Endodermal cell (in vitro differentiated cells): ENCODE measurements at regions not wholly inside any gene's neighbourhood (a gene's known extent, or its start where the extent isn't known, plus 50 kb on each side); places are given as distances from the start of the nearest gene placed in this dataset.

ENCODE experiments used
- DNase-seq: peaks from one replicate; pipeline ENCODE4 v3.0.0-alpha.2; 2017
- H3K27ac ChIP-seq: 2 replicates; pipeline ENCODE4 v1.5.1; 2013; ENCODE audit warnings: mild to moderate bottlenecking, low read depth, low read length, moderate library complexity
- H3K27me3 ChIP-seq: 2 replicates; pipeline ENCODE4 v1.6.1; 2013; ENCODE audit warnings: mild to moderate bottlenecking, low read length, moderate library complexity; ENCODE audit not compliant: insufficient read depth, control insufficient read depth, poor library complexity, severe bottlenecking
- H3K36me3 ChIP-seq: 2 replicates; pipeline ENCODE4 v1.7.0; 2013; ENCODE audit warnings: mild to moderate bottlenecking, low read length, moderate library complexity; ENCODE audit not compliant: control insufficient read depth, insufficient read depth
- H3K4me1 ChIP-seq: one replicate; pipeline ENCODE4 v1.7.0; 2013; ENCODE audit warnings: low read length; ENCODE audit not compliant: control insufficient read depth, insufficient read depth
- H3K4me3 ChIP-seq: 2 replicates; pipeline ENCODE4 v1.5.1; 2013; ENCODE audit warnings: mild to moderate bottlenecking, low read length, moderate library complexity
- H3K9ac ChIP-seq: 2 replicates; pipeline ENCODE4 v1.6.1; 2013; ENCODE audit warnings: mild to moderate bottlenecking, low read length, moderate library complexity; ENCODE audit not compliant: poor library complexity, severe bottlenecking; ENCODE audit errors: extremely low read depth
- H3K9me3 ChIP-seq: 2 replicates; pipeline ENCODE4 v1.6.1; 2013; ENCODE audit warnings: mild to moderate bottlenecking, low read length, moderate library complexity; ENCODE audit not compliant: control insufficient read depth
- H3K27ac Mint-ChIP-seq: 2 replicates; pipeline ENCODE4 v1.8.0; 2020; ENCODE audit warnings: mixed read lengths
- H3K27me3 Mint-ChIP-seq: 2 replicates; pipeline ENCODE4 v1.8.0; 2021; ENCODE audit warnings: mild to moderate bottlenecking, mixed read lengths; ENCODE audit not compliant: insufficient read depth
- H3K36me3 Mint-ChIP-seq: 2 replicates; pipeline ENCODE4 v1.8.0; 2020; ENCODE audit warnings: low read depth, mixed read lengths
- H3K4me1 Mint-ChIP-seq: 2 replicates; pipeline ENCODE4 v1.8.0; 2020; ENCODE audit warnings: mixed read lengths
- H3K4me3 Mint-ChIP-seq: 2 replicates; pipeline ENCODE4 v1.8.0; 2020; ENCODE audit warnings: mild to moderate bottlenecking, moderate library complexity, mixed read lengths
- H3K9me3 Mint-ChIP-seq: 2 replicates; pipeline ENCODE4 v1.8.0; 2020; ENCODE audit warnings: mild to moderate bottlenecking, mixed read lengths
- WGBS, 2 experiments: methylation state at CpG; one replicate each; pipeline versions ENCODE4 v1.1.5 to v1.1.7; 2013; ENCODE audit warnings: missing lambda C conversion rate in 2 of 2, mixed read lengths in 1 of 2; ENCODE audit not compliant: insufficient coverage in 1 of 2, insufficient read length in 1 of 2; 5-methylcytosine and 5-hydroxymethylcytosine counted together
- TF ChIP-seq, protein P1 (sequence below): fragments of 200-600 bp; sonication (generic); conservative IDR thresholded peaks from 2 replicates; pipeline ENCODE4 v1.5.0; 2021; ENCODE audit warnings: antibody characterized with exemption, mild to moderate bottlenecking

DNA sequence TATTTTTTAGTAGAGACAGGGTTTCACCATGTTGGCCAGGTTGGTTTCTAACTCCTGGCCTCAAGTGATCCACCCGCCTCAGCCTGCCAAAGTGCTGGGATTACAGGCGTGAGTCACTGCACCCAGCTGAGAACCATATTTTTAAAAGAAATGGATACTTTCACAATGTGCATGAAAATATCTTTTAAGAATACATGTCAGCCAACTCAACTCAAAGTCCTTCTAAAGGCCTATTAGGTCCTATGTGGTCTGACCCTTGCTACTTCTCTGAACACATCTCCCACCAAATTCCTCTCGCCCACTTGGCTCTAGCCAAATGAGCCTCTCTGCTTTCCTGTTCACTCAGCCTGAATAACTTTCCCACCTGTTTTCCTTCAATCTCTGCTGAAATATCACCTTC lies 119.6 kb downstream of the MTX2 start:
- TF ChIP-seq, protein P1, sequence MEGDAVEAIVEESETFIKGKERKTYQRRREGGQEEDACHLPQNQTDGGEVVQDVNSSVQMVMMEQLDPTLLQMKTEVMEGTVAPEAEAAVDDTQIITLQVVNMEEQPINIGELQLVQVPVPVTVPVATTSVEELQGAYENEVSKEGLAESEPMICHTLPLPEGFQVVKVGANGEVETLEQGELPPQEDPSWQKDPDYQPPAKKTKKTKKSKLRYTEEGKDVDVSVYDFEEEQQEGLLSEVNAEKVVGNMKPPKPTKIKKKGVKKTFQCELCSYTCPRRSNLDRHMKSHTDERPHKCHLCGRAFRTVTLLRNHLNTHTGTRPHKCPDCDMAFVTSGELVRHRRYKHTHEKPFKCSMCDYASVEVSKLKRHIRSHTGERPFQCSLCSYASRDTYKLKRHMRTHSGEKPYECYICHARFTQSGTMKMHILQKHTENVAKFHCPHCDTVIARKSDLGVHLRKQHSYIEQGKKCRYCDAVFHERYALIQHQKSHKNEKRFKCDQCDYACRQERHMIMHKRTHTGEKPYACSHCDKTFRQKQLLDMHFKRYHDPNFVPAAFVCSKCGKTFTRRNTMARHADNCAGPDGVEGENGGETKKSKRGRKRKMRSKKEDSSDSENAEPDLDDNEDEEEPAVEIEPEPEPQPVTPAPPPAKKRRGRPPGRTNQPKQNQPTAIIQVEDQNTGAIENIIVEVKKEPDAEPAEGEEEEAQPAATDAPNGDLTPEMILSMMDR, result no peak
- H3K9me3 Mint-ChIP-seq, result no peaks in the 10 kb centered on the region
- no peak for DNase-seq
- Histone ChIP-seq H3K4me1 (peaks cover 4% of the 10 kb centered on the region), H3K27me3 (no peaks in the 10 kb centered on the region), H3K27ac (no peak overlapping the region), H3K4me3 (no peak overlapping the region), H3K9me3 (no peaks in the 10 kb centered on the region), H3K9ac (no peak overlapping the region), H3K36me3 (no peaks in the 10 kb centered on the region)
- H3K27ac Mint-ChIP-seq, result no peak overlapping the region
- H3K27me3 Mint-ChIP-seq, result peaks cover 4% of the 10 kb centered on the region
- no peak overlapping the region for H3K4me3 Mint-ChIP-seq
- no peaks in the 10 kb centered on the region for H3K36me3 Mint-ChIP-seq
- WGBS, 2 experiments, result 90 to 94% methylated on average over 1 to 3 of the region's 3 CpGs
- peaks cover 23% of the 10 kb centered on the region for H3K4me1 Mint-ChIP-seq

DNA sequence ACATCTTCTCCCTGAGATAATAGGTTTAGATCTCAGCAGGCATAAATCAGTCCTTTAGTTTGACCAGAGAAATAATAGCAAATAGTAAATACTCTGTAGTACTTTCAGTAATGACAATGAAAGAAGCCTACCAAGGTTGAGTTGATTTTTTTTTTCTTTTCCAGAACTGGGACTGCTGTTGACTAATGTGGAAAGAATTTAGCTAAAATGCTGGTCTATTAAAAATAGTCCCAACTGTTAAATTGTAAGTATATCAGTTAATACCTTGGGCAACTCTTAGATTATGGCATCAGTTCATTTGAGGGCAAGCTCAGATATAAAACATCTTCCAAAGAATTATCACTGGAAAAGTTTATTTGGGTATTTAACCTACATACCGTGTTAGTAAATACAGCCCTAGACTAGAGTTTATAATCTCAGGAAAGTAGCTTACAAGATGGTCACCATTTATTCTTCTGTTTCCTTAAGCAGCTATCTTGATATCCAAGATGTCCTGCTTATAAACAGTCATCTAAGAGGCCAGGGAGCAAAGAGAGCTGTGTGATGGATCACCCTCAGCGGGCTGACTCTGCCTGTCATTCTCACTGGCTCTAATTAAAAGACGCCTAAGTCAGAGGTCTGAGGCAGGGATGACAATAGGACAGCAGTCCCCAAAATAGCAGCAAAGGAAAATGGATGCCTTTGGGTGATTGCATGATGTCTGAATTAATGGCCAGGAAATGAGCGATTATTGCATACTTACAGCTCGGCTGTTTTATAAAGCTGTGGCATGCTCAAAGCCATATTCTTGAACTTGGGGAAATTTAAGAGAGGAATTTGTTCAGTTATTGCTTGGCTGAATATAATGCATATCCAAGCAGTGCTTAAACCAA lies 121.3 kb downstream of the MTX2 start:
- H3K27ac ChIP-seq, result no peak overlapping the region

DNA sequence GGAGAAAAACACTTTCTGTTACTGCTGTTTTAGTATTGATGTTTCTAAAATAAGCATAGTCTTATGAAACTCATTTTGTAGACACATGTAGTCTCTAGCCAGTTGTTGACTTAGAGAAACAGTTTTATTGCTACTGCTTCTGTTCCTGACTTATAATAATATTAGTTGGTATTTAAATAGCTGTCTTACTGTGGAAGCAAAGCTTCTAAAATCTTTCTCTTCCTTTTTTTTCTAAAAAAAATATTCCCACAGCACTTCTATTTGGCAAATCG lies 121.8 kb downstream of the MTX2 start:
- Mint-ChIP-seq H3K27ac (no peak overlapping the region), H3K9me3 (no peaks in the 10 kb centered on the region), H3K36me3 (no peaks in the 10 kb centered on the region), H3K4me1 (peaks cover 23% of the 10 kb centered on the region), H3K27me3 (no peaks in the 10 kb centered on the region), H3K4me3 (no peak overlapping the region)
- H3K4me1 ChIP-seq, result peaks cover 4% of the 10 kb centered on the region
- no peak overlapping the region for H3K9ac ChIP-seq
- 97% methylated on average over 1 of the region's 1 CpG; no CpG with 5 or more reads in 1 of the 2 experiments for WGBS, 2 experiments
- H3K27ac ChIP-seq, result no peak overlapping the region
- H3K36me3 ChIP-seq, result no peaks in the 10 kb centered on the region
- H3K27me3 ChIP-seq, result no peaks in the 10 kb centered on the region
- no peak overlapping the region for H3K4me3 ChIP-seq
- no peak for DNase-seq
- H3K9me3 ChIP-seq, result no peaks in the 10 kb centered on the region
- TF ChIP-seq, protein P1, result no peak

More for the DNA sequence above, 121.3 kb downstream of the MTX2 start:
- Mint-ChIP-seq H3K9me3 (no peaks in the 10 kb centered on the region), H3K4me3 (no peak overlapping the region), H3K4me1 (peaks cover 23% of the 10 kb centered on the region), H3K27me3 (peaks cover 4% of the 10 kb centered on the region), H3K36me3 (no peaks in the 10 kb centered on the region), H3K27ac (no peak overlapping the region)
- no peak overlapping the region for H3K4me3 ChIP-seq
- peaks cover 4% of the 10 kb centered on the region for H3K4me1 ChIP-seq
- TF ChIP-seq, protein P1, result no peak
- H3K9ac ChIP-seq, result no peak overlapping the region
- no peak for DNase-seq
- no peaks in the 10 kb centered on the region for H3K36me3 ChIP-seq
- H3K9me3 ChIP-seq, result no peaks in the 10 kb centered on the region
- no peaks in the 10 kb centered on the region for H3K27me3 ChIP-seq
- 59 to 84% methylated on average over 5 of the region's 5 CpGs for WGBS, 2 experiments
